Progenitor cell of endocrine pancreas (in vitro differentiated cells): ENCODE measurements at regions not wholly inside any gene's neighbourhood (a gene's known extent, or its start where the extent isn't known, plus 50 kb on each side); places are given as distances from the start of the nearest gene placed in this dataset.
"Not testable (repeated sequence)": the region's sequence is repeated elsewhere in the genome, so short reads cannot be mapped to it uniquely, and the experiment has no call there.

ENCODE experiments used
- DNase-seq: peaks from one replicate; pipeline ENCODE4 v3.0.0; 2021; ENCODE audit warnings: low spot score; ENCODE audit not compliant: unreplicated experiment
- H3K27ac Mint-ChIP-seq: 2 replicates; pipeline ENCODE4 v1.8.0; 2021; ENCODE audit warnings: mild to moderate bottlenecking, moderate library complexity, mixed read lengths
- H3K27me3 Mint-ChIP-seq: 2 replicates; pipeline ENCODE4 v1.8.0; 2021; ENCODE audit warnings: mixed read lengths
- H3K36me3 Mint-ChIP-seq: 2 replicates; pipeline ENCODE4 v1.8.0; 2022; ENCODE audit warnings: mixed read lengths; ENCODE audit not compliant: insufficient read depth
- H3K4me1 Mint-ChIP-seq: 2 replicates; pipeline ENCODE4 v1.8.0; 2021; ENCODE audit warnings: low read depth, mixed read lengths
- H3K4me3 Mint-ChIP-seq: 2 replicates; pipeline ENCODE4 v1.8.0; 2021; ENCODE audit warnings: low read depth, mild to moderate bottlenecking, moderate library complexity, mixed read lengths
- H3K9me3 Mint-ChIP-seq: 2 replicates; pipeline ENCODE4 v1.8.0; 2021; ENCODE audit warnings: low read depth, mixed read lengths
- TF ChIP-seq, protein P1 (sequence below): fragments of 200-600 bp; sonication (generic); IDR thresholded peaks from one replicate; pipeline ENCODE4 v1.5.0; 2021; ENCODE audit warnings: antibody characterized with exemption, mild to moderate bottlenecking; ENCODE audit not compliant: unreplicated experiment

GRCh38 chr3:178217479-178217878 lies 318.8 kb upstream of the KCNMB2 start:
- Mint-ChIP-seq H3K27me3 (no peaks in the 10 kb centered on the region), H3K9me3 (peaks cover 7% of the 10 kb centered on the region), H3K4me3 (no peak overlapping the region), H3K27ac (peak overlapping the region; percentile 75), H3K4me1 (no peaks in the 10 kb centered on the region), H3K36me3 (no peaks in the 10 kb centered on the region)
- TF ChIP-seq, protein P1, sequence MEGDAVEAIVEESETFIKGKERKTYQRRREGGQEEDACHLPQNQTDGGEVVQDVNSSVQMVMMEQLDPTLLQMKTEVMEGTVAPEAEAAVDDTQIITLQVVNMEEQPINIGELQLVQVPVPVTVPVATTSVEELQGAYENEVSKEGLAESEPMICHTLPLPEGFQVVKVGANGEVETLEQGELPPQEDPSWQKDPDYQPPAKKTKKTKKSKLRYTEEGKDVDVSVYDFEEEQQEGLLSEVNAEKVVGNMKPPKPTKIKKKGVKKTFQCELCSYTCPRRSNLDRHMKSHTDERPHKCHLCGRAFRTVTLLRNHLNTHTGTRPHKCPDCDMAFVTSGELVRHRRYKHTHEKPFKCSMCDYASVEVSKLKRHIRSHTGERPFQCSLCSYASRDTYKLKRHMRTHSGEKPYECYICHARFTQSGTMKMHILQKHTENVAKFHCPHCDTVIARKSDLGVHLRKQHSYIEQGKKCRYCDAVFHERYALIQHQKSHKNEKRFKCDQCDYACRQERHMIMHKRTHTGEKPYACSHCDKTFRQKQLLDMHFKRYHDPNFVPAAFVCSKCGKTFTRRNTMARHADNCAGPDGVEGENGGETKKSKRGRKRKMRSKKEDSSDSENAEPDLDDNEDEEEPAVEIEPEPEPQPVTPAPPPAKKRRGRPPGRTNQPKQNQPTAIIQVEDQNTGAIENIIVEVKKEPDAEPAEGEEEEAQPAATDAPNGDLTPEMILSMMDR: no peak
- no peak for DNase-seq

DNA sequence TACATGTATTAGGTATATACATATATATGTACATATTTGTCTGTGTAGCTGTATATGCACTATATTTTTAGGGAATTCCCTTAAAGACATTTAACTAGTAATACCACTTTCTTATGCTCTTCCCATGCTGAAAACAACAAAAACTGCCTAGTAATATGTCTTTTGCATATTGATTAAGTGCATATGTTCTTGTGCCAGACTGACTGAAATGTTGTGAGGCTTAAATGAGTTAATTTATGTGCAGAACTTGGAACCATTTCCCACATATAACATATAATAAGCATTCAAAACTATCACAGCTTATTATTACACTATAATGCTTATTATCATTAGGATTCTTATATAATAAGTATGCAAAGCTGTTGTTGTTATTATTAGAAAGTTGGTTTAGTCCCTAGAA lies 318.0 kb upstream of the KCNMB2 start:
- no peaks in the 10 kb centered on the region for H3K36me3 Mint-ChIP-seq
- no peak overlapping the region for H3K4me3 Mint-ChIP-seq
- TF ChIP-seq, protein P1: no peak
- no peaks in the 10 kb centered on the region for H3K4me1 Mint-ChIP-seq
- DNase-seq: no peak
- H3K9me3 Mint-ChIP-seq: peaks cover 7% of the 10 kb centered on the region
- H3K27me3 Mint-ChIP-seq: no peaks in the 10 kb centered on the region
- H3K27ac Mint-ChIP-seq: no peak overlapping the region

GRCh38 chr3:178219661-178220060 lies 316.6 kb upstream of the KCNMB2 start:
- H3K4me3 Mint-ChIP-seq, H3K9me3 Mint-ChIP-seq, H3K4me1 Mint-ChIP-seq, DNase-seq, H3K27me3 Mint-ChIP-seq, H3K36me3 Mint-ChIP-seq, H3K27ac Mint-ChIP-seq: not testable (repeated sequence)

- DNase-seq: no peak
- Mint-ChIP-seq H3K4me3 (no peak overlapping the region), H3K9me3 (peaks cover 9% of the 10 kb centered on the region), H3K4me1 (no peaks in the 10 kb centered on the region), H3K27ac (no peak overlapping the region), H3K36me3 (no peaks in the 10 kb centered on the region), H3K27me3 (no peaks in the 10 kb centered on the region)
- TF ChIP-seq, protein P1: no peak
Observed at GRCh38 chr3:178223876-178224275, 312.4 kb upstream of the KCNMB2 start.

DNA sequence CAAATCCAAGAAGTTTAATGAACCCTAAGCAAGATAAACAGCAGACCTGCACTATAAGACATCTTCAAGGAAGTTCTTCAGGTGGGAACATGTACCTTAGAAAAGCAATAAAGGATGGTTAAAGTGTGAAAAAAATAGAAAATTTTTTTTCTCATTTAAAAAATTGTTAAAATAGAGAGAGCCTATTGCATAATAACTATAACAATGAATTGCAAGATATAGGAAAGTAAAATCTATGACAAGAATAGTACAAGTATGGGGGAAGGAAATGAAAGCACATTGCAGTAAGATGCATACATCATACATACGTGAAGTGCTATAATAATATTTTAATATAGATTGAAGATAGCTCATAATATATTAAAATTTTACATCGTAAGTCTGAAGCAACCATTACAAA lies 310.1 kb upstream of the KCNMB2 start:
- H3K4me1 Mint-ChIP-seq: no peaks in the 10 kb centered on the region
- H3K4me3 Mint-ChIP-seq: no peak overlapping the region
- H3K36me3 Mint-ChIP-seq: peaks cover 2% of the 10 kb centered on the region
- no peaks in the 10 kb centered on the region for H3K27me3 Mint-ChIP-seq
- H3K9me3 Mint-ChIP-seq: peaks cover 17% of the 10 kb centered on the region
- H3K27ac Mint-ChIP-seq: no peak overlapping the region
- DNase-seq: no peak
- TF ChIP-seq, protein P1: no peak

GRCh38 chr3:178231645-178232044 lies 304.6 kb upstream of the KCNMB2 start:
- Mint-ChIP-seq H3K36me3 (peaks cover 2% of the 10 kb centered on the region), H3K27ac (no peak overlapping the region), H3K9me3 (peaks cover 24% of the 10 kb centered on the region), H3K4me1 (no peaks in the 10 kb centered on the region), H3K27me3 (no peaks in the 10 kb centered on the region), H3K4me3 (no peak overlapping the region)
- no peak for DNase-seq
- TF ChIP-seq, protein P1: no peak
